ENCODE measurements at regions not wholly inside any gene's neighbourhood (a gene's known extent, or its start where the extent isn't known, plus 50 kb on each side); places are given as distances from the start of the nearest gene placed in this dataset.

DNA sequence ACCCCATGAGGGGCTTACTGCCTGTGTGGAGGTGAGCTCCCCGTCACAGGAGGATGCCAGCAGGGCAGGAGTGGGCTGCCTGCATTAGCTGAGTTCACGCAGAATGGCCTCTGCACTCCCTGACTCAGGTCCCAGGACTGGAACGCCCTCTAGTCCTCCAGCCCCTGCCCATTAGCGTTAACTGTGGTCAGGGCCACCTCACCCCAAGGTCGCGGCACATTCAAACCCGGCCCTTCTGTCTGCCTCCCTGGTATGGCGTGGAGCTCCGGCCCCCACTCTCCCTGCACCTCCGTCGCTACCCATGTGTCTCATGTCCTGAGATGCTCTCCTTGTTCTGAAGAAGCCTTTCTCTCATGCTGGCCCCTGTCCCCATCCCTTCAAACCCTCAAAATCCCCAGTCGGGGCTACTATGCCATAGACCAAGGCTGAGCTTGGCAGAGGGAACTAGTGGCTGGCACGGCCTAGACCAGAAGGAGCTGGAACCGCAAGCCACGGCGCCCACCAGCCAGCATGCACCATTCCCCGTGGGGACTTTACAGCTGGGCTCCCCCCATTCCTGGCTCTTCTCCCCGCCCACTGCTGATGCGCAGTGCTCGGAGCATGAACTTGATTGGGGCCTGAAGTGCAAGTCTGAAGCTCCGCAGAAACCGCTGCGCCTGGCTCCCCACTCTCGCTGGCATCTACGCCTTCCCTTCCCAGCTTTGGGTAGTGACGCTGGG is 79.5 kb upstream of the RTL6 start:
- intact Hi-C loops (cut with DNase I): no loop called here
- H3K4me1 ChIP-seq: peaks cover 14% of the 10 kb centered on the region

DNA sequence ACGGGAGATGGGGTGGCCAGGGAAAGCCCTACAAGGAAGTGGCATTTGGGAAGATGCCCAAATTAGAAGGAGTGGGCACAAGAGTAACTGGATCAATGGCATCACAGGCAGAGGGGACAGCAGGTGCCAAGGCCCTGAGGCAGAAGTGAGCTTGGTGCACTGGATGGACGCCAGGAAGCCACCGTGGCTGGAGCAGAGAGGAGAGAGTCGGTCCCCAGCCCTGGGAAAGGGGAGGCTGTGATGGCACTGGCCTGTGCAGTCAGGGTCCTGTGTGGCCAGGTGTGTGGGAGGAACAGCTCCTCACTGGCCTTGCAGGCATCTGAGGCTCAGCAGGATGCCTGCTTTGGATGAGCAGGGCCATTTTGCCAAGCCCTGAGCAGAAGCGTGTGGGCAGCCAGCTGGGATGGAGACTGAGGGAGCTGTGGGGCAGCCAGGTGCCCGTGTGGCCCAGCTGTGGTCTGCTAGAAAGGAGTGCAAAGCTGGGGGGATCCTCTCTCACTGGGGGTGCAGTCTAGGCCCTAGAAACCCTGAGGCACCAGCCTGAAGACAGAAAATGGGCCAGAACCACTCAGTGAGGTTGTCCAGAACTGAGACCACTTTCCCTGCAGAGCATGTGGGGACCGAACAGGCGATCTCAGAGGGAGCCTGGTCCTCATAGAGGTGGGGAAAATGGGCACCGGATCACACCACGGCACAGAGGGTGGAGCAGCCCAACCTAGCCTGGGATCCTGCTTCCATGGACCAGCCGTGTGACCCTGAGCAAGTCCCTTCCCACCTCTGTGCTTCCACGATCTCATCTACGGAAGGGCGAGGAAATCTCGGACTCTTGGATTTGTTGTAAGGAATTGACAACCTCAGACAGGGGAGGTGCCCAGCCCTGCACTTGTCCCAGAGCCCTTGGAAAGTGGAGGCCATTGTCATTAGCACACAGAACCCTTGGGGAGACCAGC is 78.6 kb upstream of the RTL6 start:
- H3K36me3 ChIP-seq: no peaks in the 10 kb centered on the region
- no peaks in the 10 kb centered on the region for H3K9me3 ChIP-seq
- H3K4me3 ChIP-seq: no peak overlapping the region
- peak; percentile 71 to 93 for DNase-seq (ENCODE audit: extremely low spot score in 2 of 2)
- H3K27ac ChIP-seq: no peak overlapping the region
- no peak for TF ChIP-seq POLR2AphosphoS5 (IDR thresholded peaks at IDR 0.05; ENCODE audit: insufficient read depth in 1 of 2, low read depth in 1 of 2)
- TF ChIP-seq, protein P1, sequence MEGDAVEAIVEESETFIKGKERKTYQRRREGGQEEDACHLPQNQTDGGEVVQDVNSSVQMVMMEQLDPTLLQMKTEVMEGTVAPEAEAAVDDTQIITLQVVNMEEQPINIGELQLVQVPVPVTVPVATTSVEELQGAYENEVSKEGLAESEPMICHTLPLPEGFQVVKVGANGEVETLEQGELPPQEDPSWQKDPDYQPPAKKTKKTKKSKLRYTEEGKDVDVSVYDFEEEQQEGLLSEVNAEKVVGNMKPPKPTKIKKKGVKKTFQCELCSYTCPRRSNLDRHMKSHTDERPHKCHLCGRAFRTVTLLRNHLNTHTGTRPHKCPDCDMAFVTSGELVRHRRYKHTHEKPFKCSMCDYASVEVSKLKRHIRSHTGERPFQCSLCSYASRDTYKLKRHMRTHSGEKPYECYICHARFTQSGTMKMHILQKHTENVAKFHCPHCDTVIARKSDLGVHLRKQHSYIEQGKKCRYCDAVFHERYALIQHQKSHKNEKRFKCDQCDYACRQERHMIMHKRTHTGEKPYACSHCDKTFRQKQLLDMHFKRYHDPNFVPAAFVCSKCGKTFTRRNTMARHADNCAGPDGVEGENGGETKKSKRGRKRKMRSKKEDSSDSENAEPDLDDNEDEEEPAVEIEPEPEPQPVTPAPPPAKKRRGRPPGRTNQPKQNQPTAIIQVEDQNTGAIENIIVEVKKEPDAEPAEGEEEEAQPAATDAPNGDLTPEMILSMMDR (IDR thresholded peaks at IDR 0.05): no peak
- no peak for TF ChIP-seq POLR2A (IDR thresholded peaks at IDR 0.05)
- peaks cover 14% of the 10 kb centered on the region for H3K4me1 ChIP-seq
- no peaks in the 10 kb centered on the region for H3K27me3 ChIP-seq
- intact Hi-C loops (cut with DNase I): no loop called here

More for the DNA sequence above, 79.5 kb upstream of the RTL6 start:
- H3K4me3 ChIP-seq: no peak overlapping the region
- H3K36me3 ChIP-seq: no peaks in the 10 kb centered on the region
- no peaks in the 10 kb centered on the region for H3K9me3 ChIP-seq
- H3K27ac ChIP-seq: no peak overlapping the region
- TF ChIP-seq POLR2AphosphoS5 (IDR thresholded peaks at IDR 0.05; ENCODE audit: insufficient read depth in 1 of 2, low read depth in 1 of 2) (no peak), POLR2A (IDR thresholded peaks at IDR 0.05) (no peak)
- TF ChIP-seq, protein P1 (IDR thresholded peaks at IDR 0.05): no peak
- H3K27me3 ChIP-seq: no peaks in the 10 kb centered on the region
- DNase-seq (ENCODE audit: extremely low spot score in 2 of 2): peak in 1 of 2 donors; percentile 13

DNA sequence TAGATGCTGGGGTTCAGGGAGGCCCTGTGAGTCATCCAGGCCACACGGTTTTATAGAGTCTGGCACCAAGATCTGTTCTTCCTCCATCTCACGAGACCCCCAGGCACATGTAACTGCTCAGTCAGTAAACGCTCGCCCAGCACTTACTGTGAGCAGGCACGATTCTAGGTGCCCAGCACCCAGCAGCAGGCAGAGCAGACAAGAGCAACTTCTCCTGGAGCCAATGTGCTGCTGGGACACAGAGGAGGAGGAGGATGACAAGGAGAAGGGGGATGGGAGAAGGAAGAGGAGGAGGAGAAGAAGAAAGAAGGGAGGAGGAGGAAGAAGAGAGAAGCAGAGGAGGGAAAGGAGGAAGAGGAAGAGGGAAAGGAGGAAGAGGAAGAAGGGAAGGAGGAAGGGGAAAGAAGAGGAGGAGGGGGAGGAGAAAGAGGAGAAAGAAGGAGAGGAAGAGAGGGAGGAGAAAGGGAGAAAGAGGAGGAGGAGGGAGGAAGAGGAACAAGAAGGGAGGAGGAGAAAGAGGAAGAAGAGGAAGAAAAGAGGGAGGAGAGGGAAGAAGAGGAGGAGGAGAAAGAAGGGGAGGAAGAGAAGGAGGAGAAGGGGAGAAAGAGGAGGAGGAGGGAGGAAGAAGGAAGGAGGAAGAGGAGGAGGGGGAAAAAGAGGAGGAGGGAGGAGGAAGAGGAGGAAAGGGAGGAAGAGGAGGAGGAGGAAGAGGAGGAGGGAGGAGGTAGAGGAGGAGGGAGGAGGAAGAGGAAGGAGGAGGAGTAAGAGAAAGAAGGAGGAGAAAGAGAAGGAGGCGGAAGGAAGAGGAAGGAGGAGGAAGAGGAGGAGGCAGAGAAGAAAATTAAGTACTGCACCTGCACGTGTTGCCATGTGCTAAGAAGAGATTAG is 77.6 kb upstream of the RTL6 start:
- intact Hi-C loops (cut with DNase I): no loop called here
- Histone ChIP-seq H3K4me1 (peaks cover 14% of the 10 kb centered on the region), H3K9me3 (no peaks in the 10 kb centered on the region), H3K27ac (no peak overlapping the region), H3K36me3 (no peaks in the 10 kb centered on the region), H3K27me3 (no peaks in the 10 kb centered on the region), H3K4me3 (no peak overlapping the region)
- DNase-seq (ENCODE audit: extremely low spot score in 2 of 2): peak in 1 of 2 donors; percentile 49
- TF ChIP-seq, protein P1 (IDR thresholded peaks at IDR 0.05): no peak
- TF ChIP-seq POLR2A (IDR thresholded peaks at IDR 0.05): no peak
- TF ChIP-seq POLR2AphosphoS5 (IDR thresholded peaks at IDR 0.05; ENCODE audit: insufficient read depth in 1 of 2, low read depth in 1 of 2): no peak

DNA sequence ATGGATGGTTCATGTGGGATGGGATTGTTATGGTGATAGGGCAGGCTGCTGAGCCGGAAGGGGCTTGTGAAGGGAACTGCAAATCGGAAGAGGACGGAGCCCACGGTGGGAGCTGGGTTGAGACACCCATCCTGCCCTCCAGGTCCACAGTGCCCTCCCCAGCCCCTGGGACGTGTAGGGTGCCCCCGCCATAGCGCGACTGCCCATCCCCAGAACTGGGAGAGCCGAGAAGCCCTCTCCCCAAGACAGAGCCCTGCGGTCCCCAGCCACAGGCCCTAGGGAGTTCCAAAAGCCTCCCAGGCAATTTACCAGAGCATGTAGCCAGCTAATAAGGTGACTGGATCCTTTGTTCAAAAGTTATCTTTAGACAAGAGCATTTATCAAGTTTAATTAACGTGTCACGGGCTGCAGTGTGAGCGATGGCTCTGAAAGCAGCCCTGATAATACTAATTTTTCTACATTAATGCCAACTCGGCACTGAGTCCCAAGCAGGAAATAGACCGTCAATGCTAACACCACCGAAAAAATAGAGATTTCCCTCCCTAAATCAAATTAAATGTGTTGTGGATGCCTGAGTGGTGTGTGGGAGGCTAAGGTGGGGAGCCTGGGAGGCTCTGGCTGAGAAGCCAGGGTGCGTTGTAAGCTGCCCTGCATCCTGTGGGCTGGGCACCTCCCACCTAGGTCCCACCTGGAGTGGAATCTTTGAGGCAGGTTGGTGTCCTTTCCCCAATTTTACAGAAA is 76.8 kb upstream of the RTL6 start:
- H3K27me3 ChIP-seq: no peaks in the 10 kb centered on the region
- H3K36me3 ChIP-seq: no peaks in the 10 kb centered on the region
- no peak overlapping the region for H3K4me3 ChIP-seq
- peaks cover 14% of the 10 kb centered on the region for H3K4me1 ChIP-seq
- H3K9me3 ChIP-seq: no peaks in the 10 kb centered on the region
- TF ChIP-seq POLR2AphosphoS5 (IDR thresholded peaks at IDR 0.05; ENCODE audit: insufficient read depth in 1 of 2, low read depth in 1 of 2): no peak
- TF ChIP-seq, protein P1 (IDR thresholded peaks at IDR 0.05): no peak
- no peak for TF ChIP-seq POLR2A (IDR thresholded peaks at IDR 0.05)
- H3K27ac ChIP-seq: no peak overlapping the region
- intact Hi-C loops (cut with DNase I): no loop called here
- no peak for DNase-seq (ENCODE audit: extremely low spot score in 2 of 2)
